ENCODE measurements at regions not wholly inside any gene's neighbourhood (a gene's known extent, or its start where the extent isn't known, plus 50 kb on each side); places are given as distances from the start of the nearest gene placed in this dataset.

- DNase-seq: no peak
- no peaks in the 10 kb centered on the region for H3K36me3 ChIP-seq (ENCODE audit: insufficient read depth, low read length)
- H3K9me2 ChIP-seq (replicated peaks; ENCODE audit: insufficient read depth, low read length): no peaks in the 10 kb centered on the region
- no peaks in the 10 kb centered on the region for H3K79me2 ChIP-seq (ENCODE audit: low read length)
- H3K4me2 ChIP-seq (ENCODE audit: low read depth, low read length, poor library complexity, severe bottlenecking): no peak overlapping the region
- no peaks in the 10 kb centered on the region for H3K27me3 ChIP-seq (ENCODE audit: low read length)
- no peak overlapping the region for H3K4me3 ChIP-seq (ENCODE audit: low read length)
- no peak overlapping the region for H3K27ac ChIP-seq (ENCODE audit: low read length)
- no peak overlapping the region for H2AFZ ChIP-seq (ENCODE audit: low read length)
- H4K20me1 ChIP-seq (ENCODE audit: insufficient read depth, low read depth, low read length): no peaks in the 10 kb centered on the region
- H3K9ac ChIP-seq (ENCODE audit: low read length): no peak overlapping the region
- peaks cover 49% of the 10 kb centered on the region for H3K4me1 ChIP-seq (ENCODE audit: low read length)
- H3K9me3 ChIP-seq (ENCODE audit: low read length): no peaks in the 10 kb centered on the region
Observed at GRCh38 chr3:43970351-43970750, 271.3 kb upstream of the TOPAZ1 start.

- Histone ChIP-seq H3K27ac (ENCODE audit: low read length) (no peak overlapping the region), H3K9ac (ENCODE audit: low read length) (no peak overlapping the region), H3K4me3 (ENCODE audit: low read length) (no peak overlapping the region), H3K27me3 (ENCODE audit: low read length) (no peaks in the 10 kb centered on the region), H3K9me3 (ENCODE audit: low read length) (no peaks in the 10 kb centered on the region), H3K9me2 (replicated peaks; ENCODE audit: insufficient read depth, low read length) (no peaks in the 10 kb centered on the region), H3K36me3 (ENCODE audit: insufficient read depth, low read length) (no peaks in the 10 kb centered on the region), H4K20me1 (ENCODE audit: insufficient read depth, low read depth, low read length) (no peaks in the 10 kb centered on the region), H3K4me2 (ENCODE audit: low read depth, low read length, poor library complexity, severe bottlenecking) (no peak overlapping the region), H3K4me1 (ENCODE audit: low read length) (peaks cover 46% of the 10 kb centered on the region), H3K79me2 (ENCODE audit: low read length) (no peaks in the 10 kb centered on the region), H2AFZ (ENCODE audit: low read length) (no peak overlapping the region)
- DNase-seq: no peak
Observed at GRCh38 chr3:43970920-43971319, 270.8 kb upstream of the TOPAZ1 start.

DNA sequence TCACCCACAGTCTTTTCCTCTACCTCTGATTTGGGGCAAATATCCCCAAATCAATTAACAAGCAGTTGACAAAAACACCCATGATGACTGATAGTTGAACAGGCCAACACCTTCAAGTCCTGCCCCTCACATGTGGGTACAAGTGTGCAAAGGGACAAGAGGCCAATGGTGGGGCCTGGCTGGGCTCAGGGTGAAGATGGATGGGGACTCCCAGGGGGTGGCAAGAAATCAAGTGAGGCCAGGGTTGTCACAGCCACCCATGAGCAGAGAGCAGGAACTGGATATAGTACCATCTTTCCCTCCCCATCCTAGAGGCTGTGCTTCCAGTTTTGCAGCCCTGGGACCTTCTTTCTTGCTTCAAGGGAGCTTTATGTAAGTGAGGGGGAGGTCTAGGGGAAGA lies 270.2 kb upstream of the TOPAZ1 start:
- Histone ChIP-seq H3K4me3 (ENCODE audit: low read length) (no peak overlapping the region), H3K27me3 (ENCODE audit: low read length) (no peaks in the 10 kb centered on the region), H3K4me2 (ENCODE audit: low read depth, low read length, poor library complexity, severe bottlenecking) (no peak overlapping the region), H3K27ac (ENCODE audit: low read length) (no peak overlapping the region), H2AFZ (ENCODE audit: low read length) (no peak overlapping the region), H4K20me1 (ENCODE audit: insufficient read depth, low read depth, low read length) (no peaks in the 10 kb centered on the region), H3K9ac (ENCODE audit: low read length) (no peak overlapping the region), H3K79me2 (ENCODE audit: low read length) (no peaks in the 10 kb centered on the region), H3K36me3 (ENCODE audit: insufficient read depth, low read length) (no peaks in the 10 kb centered on the region), H3K9me2 (replicated peaks; ENCODE audit: insufficient read depth, low read length) (no peaks in the 10 kb centered on the region), H3K9me3 (ENCODE audit: low read length) (no peaks in the 10 kb centered on the region), H3K4me1 (ENCODE audit: low read length) (peaks cover 40% of the 10 kb centered on the region)
- no peak for DNase-seq

DNA sequence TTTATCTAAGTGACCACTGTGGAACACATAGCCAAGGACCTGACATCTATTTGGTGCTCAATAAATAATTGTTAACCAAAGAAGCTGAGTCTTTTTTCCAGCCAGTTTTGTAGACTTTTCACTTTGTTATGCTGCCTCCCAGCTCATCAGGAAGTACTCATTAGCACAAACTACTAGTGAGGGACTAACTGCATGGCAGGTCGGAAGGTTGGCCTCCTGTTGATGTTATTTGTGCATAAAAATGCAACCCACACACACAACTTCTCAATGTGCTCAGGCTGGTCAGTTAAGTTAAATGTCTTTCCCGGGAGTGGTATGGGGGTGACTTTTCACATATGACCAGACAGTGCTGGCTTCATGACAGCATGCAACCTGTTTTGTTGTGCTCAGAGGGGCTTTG lies 263.0 kb upstream of the TOPAZ1 start:
- H4K20me1 ChIP-seq (ENCODE audit: insufficient read depth, low read depth, low read length): no peaks in the 10 kb centered on the region
- no peak overlapping the region for H3K4me2 ChIP-seq (ENCODE audit: low read depth, low read length, poor library complexity, severe bottlenecking)
- H3K27ac ChIP-seq (ENCODE audit: low read length): no peak overlapping the region
- no peak overlapping the region for H3K4me3 ChIP-seq (ENCODE audit: low read length)
- no peak for DNase-seq
- peaks cover 7% of the 10 kb centered on the region for H3K4me1 ChIP-seq (ENCODE audit: low read length)
- no peaks in the 10 kb centered on the region for H3K9me3 ChIP-seq (ENCODE audit: low read length)
- H3K9me2 ChIP-seq (replicated peaks; ENCODE audit: insufficient read depth, low read length): no peaks in the 10 kb centered on the region
- H3K36me3 ChIP-seq (ENCODE audit: insufficient read depth, low read length): no peaks in the 10 kb centered on the region
- no peaks in the 10 kb centered on the region for H3K27me3 ChIP-seq (ENCODE audit: low read length)
- H3K79me2 ChIP-seq (ENCODE audit: low read length): no peaks in the 10 kb centered on the region
- no peak overlapping the region for H3K9ac ChIP-seq (ENCODE audit: low read length)
- H2AFZ ChIP-seq (ENCODE audit: low read length): no peak overlapping the region

DNA sequence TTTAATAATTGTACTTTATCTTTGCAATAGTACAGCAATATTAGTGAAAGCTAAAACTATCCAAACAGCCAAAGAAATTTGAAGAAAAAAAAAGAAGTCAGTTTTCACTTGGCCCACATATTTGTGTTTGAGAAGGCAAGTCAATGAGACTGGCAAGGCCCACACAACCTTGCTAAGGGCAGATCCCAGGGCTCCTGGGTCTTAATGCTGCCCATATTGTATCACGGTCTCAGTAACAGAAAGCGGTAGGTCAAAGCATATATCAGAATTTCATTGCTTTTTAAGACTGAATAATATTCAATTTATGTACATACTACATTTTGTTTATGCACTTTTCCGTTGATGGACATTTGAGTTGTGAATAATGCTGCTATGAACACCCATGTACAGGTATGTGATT lies 262.0 kb upstream of the TOPAZ1 start:
- no peaks in the 10 kb centered on the region for H3K9me3 ChIP-seq (ENCODE audit: low read length)
- H3K36me3 ChIP-seq (ENCODE audit: insufficient read depth, low read length): no peaks in the 10 kb centered on the region
- H2AFZ ChIP-seq (ENCODE audit: low read length): no peak overlapping the region
- H3K4me1 ChIP-seq (ENCODE audit: low read length): peaks cover 7% of the 10 kb centered on the region
- no peak overlapping the region for H3K4me2 ChIP-seq (ENCODE audit: low read depth, low read length, poor library complexity, severe bottlenecking)
- H3K4me3 ChIP-seq (ENCODE audit: low read length): no peak overlapping the region
- no peaks in the 10 kb centered on the region for H3K79me2 ChIP-seq (ENCODE audit: low read length)
- H3K27me3 ChIP-seq (ENCODE audit: low read length): no peaks in the 10 kb centered on the region
- no peak overlapping the region for H3K9ac ChIP-seq (ENCODE audit: low read length)
- no peaks in the 10 kb centered on the region for H3K9me2 ChIP-seq (replicated peaks; ENCODE audit: insufficient read depth, low read length)
- DNase-seq: no peak
- no peak overlapping the region for H3K27ac ChIP-seq (ENCODE audit: low read length)
- no peaks in the 10 kb centered on the region for H4K20me1 ChIP-seq (ENCODE audit: insufficient read depth, low read depth, low read length)

DNA sequence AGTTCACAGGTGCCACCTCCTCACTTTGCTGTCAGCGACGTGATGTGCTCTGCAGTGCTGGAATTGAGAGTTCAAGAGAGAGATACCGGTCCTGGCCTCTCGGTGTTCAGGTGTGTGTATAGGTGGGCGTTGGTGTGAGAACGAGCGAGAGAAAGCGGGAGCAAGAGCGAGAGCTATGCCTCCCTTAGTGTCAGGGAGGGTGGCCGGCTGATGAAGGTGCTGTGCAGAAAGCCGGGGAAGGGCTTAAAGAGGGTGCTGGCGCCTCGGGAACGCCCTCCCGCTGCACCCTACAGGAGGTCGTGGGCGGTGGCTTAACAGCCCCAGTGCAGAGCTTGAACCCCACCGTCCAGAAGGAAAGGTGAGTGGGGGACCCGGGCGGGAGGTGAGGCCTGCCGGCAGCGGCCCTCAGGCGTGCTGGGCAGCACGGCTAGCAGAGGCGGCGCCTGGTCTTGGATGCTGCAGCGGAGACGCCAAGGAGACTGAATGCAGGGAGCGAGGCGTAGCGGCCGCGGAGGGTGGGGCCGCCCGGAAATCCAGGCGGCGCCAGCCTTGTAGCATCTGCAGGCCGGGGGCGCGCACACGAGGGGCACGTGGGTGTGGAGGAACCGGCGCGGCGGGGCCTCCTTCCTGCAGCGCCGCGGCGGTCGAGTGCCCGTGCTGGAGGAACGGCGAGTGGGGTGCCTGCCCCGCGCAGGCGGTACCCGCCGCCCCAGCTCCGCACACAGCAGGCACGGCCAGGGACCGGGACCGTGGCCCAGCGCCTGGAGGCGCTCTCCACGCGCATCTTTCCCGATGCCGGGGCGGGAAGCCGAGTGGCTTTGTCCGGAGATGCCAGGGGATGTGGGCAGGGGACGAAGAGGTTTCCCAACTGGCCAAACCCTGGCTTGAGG lies 246.8 kb upstream of the TOPAZ1 start:
- peak; percentile 61 for DNase-seq
- H4K20me1 ChIP-seq (ENCODE audit: insufficient read depth, low read depth, low read length): no peaks in the 10 kb centered on the region
- peaks cover 3% of the 10 kb centered on the region; the same call in 1 of the 2 replicates for H3K27me3 ChIP-seq (ENCODE audit: low read length)
- H3K9ac ChIP-seq (ENCODE audit: low read length): peak overlapping the region; percentile 56
- H3K27ac ChIP-seq (ENCODE audit: low read length): no peak overlapping the region
- no peaks in the 10 kb centered on the region for H3K79me2 ChIP-seq (ENCODE audit: low read length)
- H3K4me2 ChIP-seq (ENCODE audit: low read depth, low read length, poor library complexity, severe bottlenecking): peak overlapping the region; percentile 83
- peak overlapping the region; percentile 93 for H2AFZ ChIP-seq (ENCODE audit: low read length)
- H3K4me3 ChIP-seq (ENCODE audit: low read length): peak overlapping the region; percentile 76
- no peaks in the 10 kb centered on the region for H3K9me2 ChIP-seq (replicated peaks; ENCODE audit: insufficient read depth, low read length)
- H3K4me1 ChIP-seq (ENCODE audit: low read length): peaks cover 54% of the 10 kb centered on the region
- H3K9me3 ChIP-seq (ENCODE audit: low read length): no peaks in the 10 kb centered on the region
- no peaks in the 10 kb centered on the region for H3K36me3 ChIP-seq (ENCODE audit: insufficient read depth, low read length)

GRCh38 chr3:43995547-43996378 lies 245.9 kb upstream of the TOPAZ1 start:
- H2AFZ ChIP-seq (ENCODE audit: low read length): peak overlapping the region; percentile 94; the same call in 1 of the 2 replicates
- no peaks in the 10 kb centered on the region for H3K79me2 ChIP-seq (ENCODE audit: low read length)
- H4K20me1 ChIP-seq (ENCODE audit: insufficient read depth, low read depth, low read length): no peaks in the 10 kb centered on the region
- H3K9ac ChIP-seq (ENCODE audit: low read length): peak overlapping the region; percentile 56
- H3K9me3 ChIP-seq (ENCODE audit: low read length): no peaks in the 10 kb centered on the region
- H3K4me1 ChIP-seq (ENCODE audit: low read length): peaks cover 60% of the 10 kb centered on the region
- DNase-seq: no peak
- H3K4me3 ChIP-seq (ENCODE audit: low read length): peak overlapping the region; percentile 76
- no peaks in the 10 kb centered on the region for H3K36me3 ChIP-seq (ENCODE audit: insufficient read depth, low read length)
- H3K9me2 ChIP-seq (replicated peaks; ENCODE audit: insufficient read depth, low read length): no peaks in the 10 kb centered on the region
- H3K27me3 ChIP-seq (ENCODE audit: low read length): peaks cover 3% of the 10 kb centered on the region; the same call in 1 of the 2 replicates
- H3K27ac ChIP-seq (ENCODE audit: low read length): no peak overlapping the region
- peak overlapping the region; percentile 83 for H3K4me2 ChIP-seq (ENCODE audit: low read depth, low read length, poor library complexity, severe bottlenecking)

All from Karpas-422 (cell line).